ENCODE measurements at regions not wholly inside any gene's neighbourhood (a gene's known extent, or its start where the extent isn't known, plus 50 kb on each side); places are given as distances from the start of the nearest gene placed in this dataset.

DNA sequence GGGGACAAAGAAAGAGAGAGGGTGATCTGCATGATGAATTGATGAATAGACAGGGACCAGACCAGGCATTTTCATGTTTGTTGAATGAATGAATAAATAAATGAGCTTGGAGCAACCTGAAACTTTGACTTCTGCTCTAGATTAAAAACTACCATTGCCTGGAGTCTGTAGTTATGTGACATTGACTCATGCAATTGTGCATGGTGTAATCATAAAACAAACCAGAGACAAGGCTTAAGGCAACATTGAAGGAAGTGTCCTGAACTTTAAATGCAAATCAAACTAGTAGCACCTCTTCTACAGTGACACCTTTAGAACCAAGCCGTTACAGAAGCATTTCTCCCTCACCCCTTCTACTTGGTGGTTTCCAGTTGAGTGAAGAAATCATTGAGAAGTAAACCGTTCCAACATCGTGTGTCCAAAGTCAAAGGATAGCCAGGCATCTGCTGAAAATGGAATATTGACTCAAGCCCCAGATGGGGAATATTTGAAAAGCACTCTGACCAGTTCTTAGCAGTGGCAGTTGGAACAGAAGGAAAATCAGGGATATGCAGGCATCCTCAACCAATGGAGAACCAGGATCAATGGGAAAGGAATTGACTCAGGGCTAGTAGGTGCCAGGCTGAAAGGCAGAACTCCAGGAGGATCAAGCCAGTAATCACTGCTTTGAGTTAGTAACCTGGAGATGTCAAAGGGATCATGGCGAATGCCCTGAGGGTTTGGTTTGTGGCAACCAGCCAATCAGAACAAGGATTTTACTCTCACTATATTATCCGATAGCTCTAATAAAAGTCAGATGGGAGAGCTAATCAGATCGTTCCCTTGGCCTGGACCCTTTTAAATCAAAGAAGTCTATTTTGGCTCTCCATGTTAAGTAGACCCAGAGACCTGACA lies 171.2 kb upstream of the TSHZ2 start:
- no peaks in the 10 kb centered on the region for H3K79me2 ChIP-seq (ENCODE audit: low read length)

GRCh38 chr20:52799130-52799529 lies 173.0 kb upstream of the TSHZ2 start:
- Histone ChIP-seq H4K20me1 (ENCODE audit: low read length) (no peaks in the 10 kb centered on the region), H3K4me2 (ENCODE audit: low read length) (no peak overlapping the region), H3K27me3 (ENCODE audit: low read length) (no peaks in the 10 kb centered on the region), H3K9me3 (ENCODE audit: low read length) (peaks cover 10% of the 10 kb centered on the region; the same call in 1 of the 2 replicates), H3K4me1 (ENCODE audit: insufficient read depth, low read length) (no peaks in the 10 kb centered on the region), H3K79me2 (ENCODE audit: low read length) (no peaks in the 10 kb centered on the region), H3K9me2 (replicated peaks; ENCODE audit: low read length) (no peaks in the 10 kb centered on the region), H3F3A (ENCODE audit: low read length, unreplicated experiment) (no peaks in the 10 kb centered on the region), H3K9ac (ENCODE audit: low read length) (no peak overlapping the region), H2AFZ (ENCODE audit: low read length) (no peak overlapping the region), H3K4me3 (ENCODE audit: low read length) (no peak overlapping the region), H3K27ac (ENCODE audit: low read length) (no peak overlapping the region), H3K36me3 (ENCODE audit: low read depth, low read length) (no peaks in the 10 kb centered on the region)
- DNase-seq (no peak), ATAC-seq (no peak)
- CTCF ChIA-PET = no interaction called here
- TF ChIP-seq CTCF (conservative IDR thresholded peaks at IDR 0.05; ENCODE audit: low read depth, low read length) (no peak), EZH2 (IDR thresholded peaks at IDR 0.05; ENCODE audit: low read length, unreplicated experiment) (no peak), EZH2phosphoT487 (IDR thresholded peaks at IDR 0.05; ENCODE audit: borderline replicate concordance, low read length) (no peak)
- no TSS peak for BruUV-seq (replicated peaks)
- intact Hi-C loops (cut with micrococcal nuclease) = no loop called here
- POLR2A ChIA-PET (ENCODE audit: unreplicated experiment) = no interaction called here

More for the DNA sequence above, 171.2 kb upstream of the TSHZ2 start:
- Histone ChIP-seq H3K4me1 (ENCODE audit: insufficient read depth, low read length) (no peaks in the 10 kb centered on the region), H4K20me1 (ENCODE audit: low read length) (no peaks in the 10 kb centered on the region), H3F3A (ENCODE audit: low read length, unreplicated experiment) (no peaks in the 10 kb centered on the region), H3K27ac (ENCODE audit: low read length) (no peak overlapping the region), H3K4me2 (ENCODE audit: low read length) (no peak overlapping the region), H3K27me3 (ENCODE audit: low read length) (no peaks in the 10 kb centered on the region), H3K4me3 (ENCODE audit: low read length) (no peak overlapping the region), H2AFZ (ENCODE audit: low read length) (no peak overlapping the region), H3K9ac (ENCODE audit: low read length) (no peak overlapping the region), H3K9me2 (replicated peaks; ENCODE audit: low read length) (no peaks in the 10 kb centered on the region), H3K36me3 (ENCODE audit: low read depth, low read length) (no peaks in the 10 kb centered on the region), H3K9me3 (ENCODE audit: low read length) (peaks cover 10% of the 10 kb centered on the region; the same call in 1 of the 2 replicates)
- BruUV-seq (replicated peaks) = no TSS peak
- DNase-seq (no peak), ATAC-seq (no peak)
- ChIA-PET CTCF (no interaction called here), POLR2A (ENCODE audit: unreplicated experiment) (no interaction called here)
- TF ChIP-seq CTCF (conservative IDR thresholded peaks at IDR 0.05; ENCODE audit: low read depth, low read length) = no peak
- no peak for TF ChIP-seq EZH2 (IDR thresholded peaks at IDR 0.05; ENCODE audit: low read length, unreplicated experiment)
- no peak for TF ChIP-seq EZH2phosphoT487 (IDR thresholded peaks at IDR 0.05; ENCODE audit: borderline replicate concordance, low read length)
- intact Hi-C loops (cut with micrococcal nuclease) = no loop called here

DNA sequence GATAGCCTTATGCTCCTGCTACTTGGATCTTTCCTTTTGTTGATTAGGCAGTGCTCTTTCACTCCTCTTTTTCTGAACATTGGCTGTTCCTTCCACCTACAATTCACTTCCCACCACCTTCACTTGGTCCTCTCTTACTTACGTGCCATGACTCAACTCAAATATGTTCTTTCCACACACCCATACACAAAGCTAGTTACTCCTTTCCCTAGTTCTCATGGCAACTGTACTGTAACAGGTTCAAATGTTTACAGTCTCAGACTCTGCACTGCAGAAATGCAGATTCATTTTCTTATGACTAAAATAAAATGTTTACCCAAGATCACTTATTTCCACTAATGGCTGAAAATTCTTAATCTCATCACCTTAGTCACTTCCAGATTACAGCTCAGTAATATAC lies 174.0 kb upstream of the TSHZ2 start:
- ChIA-PET POLR2A (ENCODE audit: unreplicated experiment) (no interaction called here), CTCF (no interaction called here)
- no peak for ATAC-seq
- no peaks in the 10 kb centered on the region for H3K79me2 ChIP-seq (ENCODE audit: low read length)
- H2AFZ ChIP-seq (ENCODE audit: low read length) = no peak overlapping the region
- H4K20me1 ChIP-seq (ENCODE audit: low read length) = no peaks in the 10 kb centered on the region
- H3K4me2 ChIP-seq (ENCODE audit: low read length) = no peak overlapping the region
- no peak overlapping the region for H3K4me3 ChIP-seq (ENCODE audit: low read length)
- H3K9me3 ChIP-seq (ENCODE audit: low read length) = peaks cover 10% of the 10 kb centered on the region; the same call in 1 of the 2 replicates
- intact Hi-C loops (cut with micrococcal nuclease) = no loop called here
- no peaks in the 10 kb centered on the region for H3K4me1 ChIP-seq (ENCODE audit: insufficient read depth, low read length)
- H3K36me3 ChIP-seq (ENCODE audit: low read depth, low read length) = no peaks in the 10 kb centered on the region
- BruUV-seq (replicated peaks) = no TSS peak
- no peaks in the 10 kb centered on the region for H3F3A ChIP-seq (ENCODE audit: low read length, unreplicated experiment)
- no peak for DNase-seq
- H3K9me2 ChIP-seq (replicated peaks; ENCODE audit: low read length) = no peaks in the 10 kb centered on the region
- TF ChIP-seq EZH2phosphoT487 (IDR thresholded peaks at IDR 0.05; ENCODE audit: borderline replicate concordance, low read length) (no peak), EZH2 (IDR thresholded peaks at IDR 0.05; ENCODE audit: low read length, unreplicated experiment) (no peak), CTCF (conservative IDR thresholded peaks at IDR 0.05; ENCODE audit: low read depth, low read length) (no peak)
- H3K27me3 ChIP-seq (ENCODE audit: low read length) = 0 out of 2 replicates have a peak, but pooled peaks cover 6% of the 10 kb centered on the region
- no peak overlapping the region for H3K27ac ChIP-seq (ENCODE audit: low read length)
- H3K9ac ChIP-seq (ENCODE audit: low read length) = no peak overlapping the region
